Rectal smooth muscle tissue (tissue), 1 donor: ENCODE measurements at regions not wholly inside any gene's neighbourhood (a gene's known extent, or its start where the extent isn't known, plus 50 kb on each side); places are given as distances from the start of the nearest gene placed in this dataset.
"Not testable (repeated sequence)": the region's sequence is repeated elsewhere in the genome, so short reads cannot be mapped to it uniquely, and the experiment has no call there.

Experiments
- H3K27ac ChIP-seq: one replicate; pipeline ENCODE4 v1.7.0; 2013; ENCODE audit warnings: low read depth, low read length, inconsistent platforms
- H3K27me3 ChIP-seq: one replicate; pipeline ENCODE4 v1.7.0; 2013; ENCODE audit warnings: low read length; ENCODE audit not compliant: control insufficient read depth, insufficient read depth
- H3K36me3 ChIP-seq: one replicate; pipeline ENCODE4 v1.7.0; 2013; ENCODE audit warnings: low read length; ENCODE audit not compliant: control insufficient read depth, insufficient read depth
- H3K4me1 ChIP-seq: one replicate; pipeline ENCODE4 v1.7.0; 2013; ENCODE audit warnings: low read length; ENCODE audit not compliant: control insufficient read depth, insufficient read depth
- H3K4me3 ChIP-seq: one replicate; pipeline ENCODE4 v1.7.0; 2013; ENCODE audit warnings: low read length
- H3K9ac ChIP-seq: one replicate; pipeline ENCODE4 v1.7.0; 2013; ENCODE audit warnings: low read length

GRCh38 chr2:136295168-136295567 is 177.2 kb upstream of the CXCR4 start:
- Histone ChIP-seq H3K4me1 (no peaks in the 10 kb centered on the region), H3K27me3 (no peaks in the 10 kb centered on the region), H3K27ac (no peak overlapping the region), H3K4me3 (no peak overlapping the region), H3K36me3 (no peaks in the 10 kb centered on the region), H3K9ac (no peak overlapping the region)

GRCh38 chr2:136291871-136292270 is 173.9 kb upstream of the CXCR4 start:
- Histone ChIP-seq H3K4me3 (no peak overlapping the region), H3K4me1 (no peaks in the 10 kb centered on the region), H3K27me3 (no peaks in the 10 kb centered on the region), H3K9ac (no peak overlapping the region), H3K36me3 (no peaks in the 10 kb centered on the region), H3K27ac (no peak overlapping the region)

- no peaks in the 10 kb centered on the region for H3K36me3 ChIP-seq
- no peaks in the 10 kb centered on the region for H3K4me1 ChIP-seq
- H3K9ac ChIP-seq: no peak overlapping the region
Measured at GRCh38 chr2:136290326-136290725, 172.4 kb upstream of the CXCR4 start.

GRCh38 chr2:136288249-136288648 is 170.3 kb upstream of the CXCR4 start:
- no peak overlapping the region for H3K4me3 ChIP-seq
- H3K36me3 ChIP-seq: no peaks in the 10 kb centered on the region
- no peaks in the 10 kb centered on the region for H3K27me3 ChIP-seq
- H3K9ac ChIP-seq: no peak overlapping the region
- no peaks in the 10 kb centered on the region for H3K4me1 ChIP-seq
- H3K27ac ChIP-seq: no peak overlapping the region

More at GRCh38 chr2:136290326-136290725, 172.4 kb upstream of the CXCR4 start:
- H3K27ac ChIP-seq: no peak overlapping the region
- no peaks in the 10 kb centered on the region for H3K27me3 ChIP-seq
- no peak overlapping the region for H3K4me3 ChIP-seq

DNA sequence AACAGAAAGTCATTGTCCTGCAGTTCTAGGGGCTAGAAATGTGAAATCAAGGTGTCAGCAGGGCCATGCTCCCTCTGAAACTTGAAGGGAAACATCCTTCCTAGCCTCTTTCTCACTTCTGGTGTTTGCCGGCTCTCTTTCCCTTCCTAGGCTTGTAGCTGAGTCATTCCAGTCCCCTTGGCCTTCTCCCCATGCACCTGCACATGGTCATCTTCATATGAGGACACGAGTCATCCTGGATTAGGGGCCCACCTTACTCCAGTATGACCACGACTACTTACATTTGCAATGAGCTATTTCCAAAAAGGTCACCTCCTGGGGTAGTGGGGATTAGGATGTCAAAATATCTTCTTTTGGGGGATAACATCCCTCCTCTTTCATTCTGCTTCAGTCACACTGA is 168.5 kb upstream of the CXCR4 start:
- Histone ChIP-seq H3K9ac (no peak overlapping the region), H3K36me3 (no peaks in the 10 kb centered on the region), H3K4me1 (no peaks in the 10 kb centered on the region), H3K4me3 (no peak overlapping the region), H3K27ac (no peak overlapping the region), H3K27me3 (no peaks in the 10 kb centered on the region)

GRCh38 chr2:136284226-136285119 is 166.5 kb upstream of the CXCR4 start:
- no peaks in the 10 kb centered on the region for H3K27me3 ChIP-seq
- no peak overlapping the region for H3K4me3 ChIP-seq
- no peak overlapping the region for H3K27ac ChIP-seq
- H3K4me1 ChIP-seq: no peaks in the 10 kb centered on the region
- H3K9ac ChIP-seq: no peak overlapping the region
- H3K36me3 ChIP-seq: no peaks in the 10 kb centered on the region

GRCh38 chr2:136282251-136282650 is 164.3 kb upstream of the CXCR4 start:
- Histone ChIP-seq H3K36me3 (no peaks in the 10 kb centered on the region), H3K27me3 (no peaks in the 10 kb centered on the region), H3K27ac (no peak overlapping the region), H3K9ac (no peak overlapping the region), H3K4me1 (no peaks in the 10 kb centered on the region), H3K4me3 (no peak overlapping the region)

- Histone ChIP-seq H3K27me3 (no peaks in the 10 kb centered on the region), H3K4me3 (no peak overlapping the region), H3K9ac (no peak overlapping the region), H3K36me3 (no peaks in the 10 kb centered on the region), H3K27ac (no peak overlapping the region), H3K4me1 (no peaks in the 10 kb centered on the region)
Measured at GRCh38 chr2:136281281-136282114, 163.5 kb upstream of the CXCR4 start.

DNA sequence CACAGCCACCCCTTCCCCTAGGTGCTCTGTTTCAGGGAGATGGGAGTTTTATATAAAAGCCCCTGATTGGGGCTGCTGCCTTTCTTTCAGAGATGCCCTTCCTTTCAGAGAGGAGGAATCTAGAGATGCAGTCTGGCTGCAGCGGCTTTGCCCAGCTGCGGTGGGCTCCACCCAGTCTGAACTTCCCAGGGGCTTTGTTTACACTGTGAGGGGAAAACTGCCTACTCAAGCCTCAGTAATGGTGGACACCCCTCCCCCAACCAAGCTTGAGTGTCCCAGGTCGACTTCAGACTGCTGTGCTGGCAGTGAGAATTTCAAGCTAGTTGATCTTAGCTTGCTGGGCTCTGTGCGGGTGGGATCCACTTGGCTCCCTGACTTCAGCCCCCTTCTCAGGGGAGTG is 148.4 kb upstream of the CXCR4 start:
- not testable (repeated sequence) for H3K9ac ChIP-seq, H3K36me3 ChIP-seq, H3K27ac ChIP-seq, H3K27me3 ChIP-seq, H3K4me3 ChIP-seq, H3K4me1 ChIP-seq

GRCh38 chr2:136259551-136259950 is 141.6 kb upstream of the CXCR4 start:
- no peak overlapping the region for H3K9ac ChIP-seq
- H3K36me3 ChIP-seq: no peaks in the 10 kb centered on the region
- no peak overlapping the region for H3K27ac ChIP-seq
- H3K4me3 ChIP-seq: no peak overlapping the region
- H3K27me3 ChIP-seq: no peaks in the 10 kb centered on the region
- H3K4me1 ChIP-seq: no peaks in the 10 kb centered on the region

DNA sequence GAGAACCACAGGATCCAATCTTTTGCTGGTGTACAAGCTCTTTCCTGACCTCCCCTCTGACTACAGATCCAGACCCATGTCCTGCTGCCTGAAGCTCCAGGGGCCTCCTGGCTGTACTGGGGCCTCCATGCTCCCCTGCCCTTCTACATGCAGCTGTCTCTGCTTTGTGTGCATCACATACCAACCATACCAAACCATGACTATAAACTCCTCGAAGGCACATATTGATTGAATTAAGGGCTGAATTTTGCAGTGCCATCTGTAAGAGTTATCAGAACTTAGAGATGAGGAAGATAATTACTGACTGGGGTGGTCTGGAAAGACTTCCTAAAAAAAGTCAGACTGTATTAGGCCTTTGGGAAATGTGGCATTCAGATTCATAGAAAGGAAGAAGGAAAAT is 139.9 kb upstream of the CXCR4 start:
- no peak overlapping the region for H3K9ac ChIP-seq
- H3K36me3 ChIP-seq: no peaks in the 10 kb centered on the region
- H3K4me3 ChIP-seq: no peak overlapping the region
- H3K27me3 ChIP-seq: no peaks in the 10 kb centered on the region
- no peak overlapping the region for H3K27ac ChIP-seq
- no peaks in the 10 kb centered on the region for H3K4me1 ChIP-seq

- no peaks in the 10 kb centered on the region for H3K4me1 ChIP-seq
- no peaks in the 10 kb centered on the region for H3K27me3 ChIP-seq
- H3K4me3 ChIP-seq: no peak overlapping the region
- no peaks in the 10 kb centered on the region for H3K36me3 ChIP-seq
- H3K9ac ChIP-seq: no peak overlapping the region
- H3K27ac ChIP-seq: no peak overlapping the region
Measured at GRCh38 chr2:136255648-136256461, 137.9 kb upstream of the CXCR4 start.
